ENCODE measurements at regions not wholly inside any gene's neighbourhood (a gene's known extent, or its start where the extent isn't known, plus 50 kb on each side); places are given as distances from the start of the nearest gene placed in this dataset.

GRCh38 chr4:13129095-13129494 is 355.0 kb downstream of the RAB28 start:
- no peak for DNase-seq (ENCODE audit: low spot score)

- no peak for DNase-seq (ENCODE audit: low spot score)
These were observed 356.9 kb downstream of the RAB28 start for GRCh38 chr4:13126976-13127910.

- no peak for DNase-seq (ENCODE audit: low spot score)
These were observed 365.5 kb downstream of the RAB28 start for GRCh38 chr4:13118633-13119032.

DNA sequence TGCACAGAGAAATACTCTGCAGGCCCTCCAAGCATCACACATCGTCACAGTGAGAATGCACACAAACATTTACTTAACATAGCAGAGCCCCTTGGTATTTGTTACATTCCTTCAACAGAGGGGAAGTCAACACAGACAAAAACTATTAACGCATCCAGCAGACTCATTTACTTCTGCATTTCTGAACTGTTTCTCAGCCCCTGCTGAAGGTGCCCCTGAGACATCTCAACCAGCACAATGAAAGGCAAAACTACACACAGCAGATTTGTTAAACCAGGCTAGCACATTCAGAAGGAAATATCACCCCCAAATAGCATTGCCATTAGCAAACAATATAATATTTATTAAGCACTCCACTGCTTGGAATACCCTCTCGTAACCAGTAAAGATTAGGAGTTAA is 367.0 kb downstream of the RAB28 start:
- DNase-seq (ENCODE audit: low spot score): no peak

DNA sequence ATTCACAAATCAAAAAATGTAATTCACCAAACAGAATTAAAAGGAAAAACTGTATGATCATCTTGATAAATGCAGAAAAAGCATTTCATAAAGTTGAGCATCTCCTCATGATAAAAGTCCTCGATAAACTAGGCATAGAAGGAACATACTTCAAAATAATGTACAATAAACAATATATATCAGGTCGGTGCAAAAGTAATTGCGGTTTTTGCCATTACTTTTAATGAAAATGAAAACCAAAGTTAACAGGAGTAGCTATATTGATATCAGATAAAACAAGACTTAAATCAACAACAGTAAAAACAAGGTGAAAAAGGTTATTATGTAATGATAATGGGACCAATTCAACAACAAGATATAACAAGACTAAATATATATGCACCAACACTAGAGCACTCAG is 372.1 kb downstream of the RAB28 start:
- no peak for DNase-seq (ENCODE audit: low spot score)

GRCh38 chr4:13109536-13109935 is 374.6 kb downstream of the RAB28 start:
- no peak for DNase-seq (ENCODE audit: low spot score)

- DNase-seq (ENCODE audit: low spot score): no peak
These were observed 376.0 kb downstream of the RAB28 start for GRCh38 chr4:13108096-13108495.

- no peak for DNase-seq (ENCODE audit: low spot score)
These were observed 380.6 kb downstream of the RAB28 start for GRCh38 chr4:13103382-13104015.

DNA sequence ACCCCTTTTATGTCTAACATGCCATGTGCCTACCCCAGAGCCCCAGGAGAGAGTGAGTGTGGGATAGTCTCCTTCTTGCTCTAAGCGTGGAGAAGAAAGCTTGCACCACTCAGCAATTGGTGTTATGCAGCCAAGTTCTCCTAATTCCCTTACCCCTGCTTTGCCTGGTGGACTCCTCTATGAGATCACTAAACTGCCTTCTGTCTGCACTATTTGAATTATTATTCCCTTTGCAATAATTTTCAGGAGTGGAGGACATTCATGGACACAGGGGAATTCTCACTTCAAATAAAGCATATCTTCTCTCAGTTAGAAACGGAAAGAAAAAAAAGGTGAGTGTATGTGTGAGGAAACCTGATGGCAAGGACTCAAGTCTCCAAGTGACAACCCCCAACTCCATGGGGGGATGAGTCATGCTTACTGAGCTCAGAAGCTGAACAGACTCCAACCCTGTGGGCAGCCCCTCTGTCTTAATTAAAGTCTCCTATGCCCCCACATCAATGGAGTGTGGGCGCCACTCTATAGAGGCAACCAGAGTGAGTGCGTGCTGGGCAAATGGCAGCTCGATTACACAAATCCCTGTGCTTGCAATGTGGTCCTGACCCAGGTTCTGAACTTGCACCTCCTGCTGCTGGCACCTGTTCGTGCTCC is 381.9 kb downstream of the RAB28 start:
- no peak for DNase-seq (ENCODE audit: low spot score)

GRCh38 chr4:13097971-13098370 is 386.2 kb downstream of the RAB28 start:
- no peak for DNase-seq (ENCODE audit: low spot score)

DNA sequence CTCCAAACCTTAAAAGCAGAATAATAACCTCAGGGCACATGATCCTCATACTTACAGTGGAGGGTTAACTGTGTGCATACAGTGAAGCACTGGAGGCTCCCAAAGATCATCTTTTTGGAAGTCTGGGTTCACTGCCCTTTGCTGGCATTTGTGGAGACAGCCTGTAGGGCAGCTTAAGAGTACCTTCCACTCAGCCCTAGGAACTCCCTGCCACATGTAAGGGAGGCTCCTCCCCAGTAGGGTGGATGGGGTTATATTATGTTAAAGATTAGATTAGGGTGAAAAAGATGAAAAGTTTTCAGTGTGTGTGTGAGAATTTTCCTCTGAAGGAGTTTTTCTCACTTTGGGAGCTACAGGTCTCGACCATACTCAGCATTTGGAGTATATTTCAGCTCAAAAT is 388.4 kb downstream of the RAB28 start:
- DNase-seq (ENCODE audit: low spot score): no peak

GRCh38 chr4:13093170-13093569 is 391.0 kb downstream of the RAB28 start:
- DNase-seq (ENCODE audit: low spot score): no peak

GRCh38 chr4:13092702-13093101 is 391.4 kb downstream of the RAB28 start:
- DNase-seq (ENCODE audit: low spot score): no peak

GRCh38 chr4:13089659-13089998 is 394.5 kb downstream of the RAB28 start:
- no peak for DNase-seq (ENCODE audit: low spot score)

- no peak for DNase-seq (ENCODE audit: low spot score)
These were observed 395.1 kb downstream of the RAB28 start for GRCh38 chr4:13088726-13089658.

GRCh38 chr4:13087041-13087440 is 397.1 kb downstream of the RAB28 start:
- DNase-seq (ENCODE audit: low spot score): no peak

GRCh38 chr4:13084210-13084609 is 399.9 kb downstream of the RAB28 start:
- DNase-seq (ENCODE audit: low spot score): no peak

DNA sequence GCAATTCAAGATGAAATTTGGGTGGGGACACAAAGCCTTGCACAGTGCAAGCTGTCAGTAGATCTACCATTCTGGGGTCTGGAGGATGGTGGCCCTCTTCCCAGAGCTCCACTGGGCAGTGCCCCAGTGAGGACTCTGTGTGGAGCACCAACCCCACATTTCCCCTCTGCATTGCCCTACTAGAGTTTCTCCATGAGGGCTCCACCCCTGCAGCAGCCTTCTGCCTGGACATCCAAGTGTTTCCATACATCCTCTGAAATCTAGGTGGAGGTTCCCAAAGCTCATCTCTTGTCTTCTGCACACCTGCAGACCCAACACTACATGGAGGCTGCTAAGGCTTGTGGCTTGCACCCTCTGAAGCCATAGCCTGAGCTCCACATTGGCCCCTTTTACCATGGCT is 402.3 kb downstream of the RAB28 start:
- no peak for DNase-seq (ENCODE audit: low spot score)

- no peak for DNase-seq (ENCODE audit: low spot score)
These were observed 417.1 kb downstream of the RAB28 start for GRCh38 chr4:13067077-13067476.

GRCh38 chr4:13059019-13059418 is 425.1 kb downstream of the RAB28 start:
- DNase-seq (ENCODE audit: low spot score): no peak

DNA sequence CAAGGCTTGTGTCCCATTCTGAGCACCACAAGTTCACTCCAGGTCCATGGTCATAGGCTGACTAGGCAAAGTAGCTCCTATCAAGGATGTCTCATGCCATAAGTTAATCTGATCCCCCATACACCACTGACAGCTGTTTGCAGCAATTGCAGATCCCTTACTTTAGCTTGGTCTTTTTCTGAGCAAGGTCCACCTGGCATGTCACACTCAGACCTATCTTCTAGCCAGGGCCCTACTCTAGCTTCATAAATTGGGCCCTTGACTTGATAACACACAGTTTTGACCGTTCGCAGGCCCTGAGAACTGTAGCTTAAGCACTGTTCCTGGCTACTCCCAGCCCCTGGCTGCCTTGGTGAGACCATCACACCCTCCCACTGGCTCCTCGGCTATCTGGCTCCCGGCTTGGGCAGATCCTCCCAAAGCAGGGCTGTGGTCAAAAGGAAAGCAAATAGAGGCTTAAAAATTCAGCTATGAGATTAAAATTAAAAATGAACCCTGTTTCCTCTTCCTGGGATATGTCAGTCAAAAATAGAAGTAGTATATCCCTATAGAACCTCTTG is 427.4 kb downstream of the RAB28 start:
- no peak for DNase-seq (ENCODE audit: low spot score)

All from hepatic stellate cell (primary cell).